ENCODE measurements at regions not wholly inside any gene's neighbourhood (a gene's known extent, or its start where the extent isn't known, plus 50 kb on each side); places are given as distances from the start of the nearest gene placed in this dataset.
A peak's percentile ranks its signal among the peaks of the same experiment; 100 is the strongest.

DNA sequence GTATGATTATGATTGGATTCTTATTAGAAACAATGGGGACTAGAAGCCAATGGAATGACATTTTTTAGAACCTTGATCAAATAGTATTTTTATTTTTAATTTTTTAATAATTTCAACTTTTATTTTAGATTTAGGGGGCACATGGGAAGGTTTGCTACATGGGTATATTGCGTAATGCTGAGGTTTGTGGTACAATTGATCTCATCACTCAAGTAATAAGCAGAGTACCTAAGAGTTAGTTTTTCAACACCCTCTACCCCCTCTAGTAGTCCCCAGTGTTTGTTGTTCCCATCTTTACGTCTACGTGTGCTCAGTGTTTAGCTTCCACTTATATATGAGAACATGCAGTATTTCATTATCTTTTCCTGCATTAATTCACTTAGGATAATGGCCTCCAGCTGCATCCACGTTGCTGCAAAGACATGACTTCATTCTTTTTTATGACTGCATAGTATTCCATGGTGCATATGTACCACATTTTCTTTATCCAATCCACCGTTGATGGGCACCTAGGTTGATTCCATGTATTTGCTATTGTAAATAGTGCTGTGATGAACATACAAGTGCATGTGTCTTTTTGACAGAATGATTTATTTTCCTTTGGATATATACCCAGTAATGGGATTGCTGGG, 281.1 kb upstream of the MAN1A1 start:
- TF ChIP-seq, protein P1, sequence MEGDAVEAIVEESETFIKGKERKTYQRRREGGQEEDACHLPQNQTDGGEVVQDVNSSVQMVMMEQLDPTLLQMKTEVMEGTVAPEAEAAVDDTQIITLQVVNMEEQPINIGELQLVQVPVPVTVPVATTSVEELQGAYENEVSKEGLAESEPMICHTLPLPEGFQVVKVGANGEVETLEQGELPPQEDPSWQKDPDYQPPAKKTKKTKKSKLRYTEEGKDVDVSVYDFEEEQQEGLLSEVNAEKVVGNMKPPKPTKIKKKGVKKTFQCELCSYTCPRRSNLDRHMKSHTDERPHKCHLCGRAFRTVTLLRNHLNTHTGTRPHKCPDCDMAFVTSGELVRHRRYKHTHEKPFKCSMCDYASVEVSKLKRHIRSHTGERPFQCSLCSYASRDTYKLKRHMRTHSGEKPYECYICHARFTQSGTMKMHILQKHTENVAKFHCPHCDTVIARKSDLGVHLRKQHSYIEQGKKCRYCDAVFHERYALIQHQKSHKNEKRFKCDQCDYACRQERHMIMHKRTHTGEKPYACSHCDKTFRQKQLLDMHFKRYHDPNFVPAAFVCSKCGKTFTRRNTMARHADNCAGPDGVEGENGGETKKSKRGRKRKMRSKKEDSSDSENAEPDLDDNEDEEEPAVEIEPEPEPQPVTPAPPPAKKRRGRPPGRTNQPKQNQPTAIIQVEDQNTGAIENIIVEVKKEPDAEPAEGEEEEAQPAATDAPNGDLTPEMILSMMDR (conservative IDR thresholded peaks at IDR 0.05; ENCODE audit: low read depth): no peak
- H3K27ac ChIP-seq: no peak overlapping the region
- POLR2A ChIA-PET (ENCODE audit: low non-redundant PET): no interaction called here
- DNase-seq (ENCODE audit: low spot score): no peak
- CTCF ChIA-PET: no interaction called here

DNA sequence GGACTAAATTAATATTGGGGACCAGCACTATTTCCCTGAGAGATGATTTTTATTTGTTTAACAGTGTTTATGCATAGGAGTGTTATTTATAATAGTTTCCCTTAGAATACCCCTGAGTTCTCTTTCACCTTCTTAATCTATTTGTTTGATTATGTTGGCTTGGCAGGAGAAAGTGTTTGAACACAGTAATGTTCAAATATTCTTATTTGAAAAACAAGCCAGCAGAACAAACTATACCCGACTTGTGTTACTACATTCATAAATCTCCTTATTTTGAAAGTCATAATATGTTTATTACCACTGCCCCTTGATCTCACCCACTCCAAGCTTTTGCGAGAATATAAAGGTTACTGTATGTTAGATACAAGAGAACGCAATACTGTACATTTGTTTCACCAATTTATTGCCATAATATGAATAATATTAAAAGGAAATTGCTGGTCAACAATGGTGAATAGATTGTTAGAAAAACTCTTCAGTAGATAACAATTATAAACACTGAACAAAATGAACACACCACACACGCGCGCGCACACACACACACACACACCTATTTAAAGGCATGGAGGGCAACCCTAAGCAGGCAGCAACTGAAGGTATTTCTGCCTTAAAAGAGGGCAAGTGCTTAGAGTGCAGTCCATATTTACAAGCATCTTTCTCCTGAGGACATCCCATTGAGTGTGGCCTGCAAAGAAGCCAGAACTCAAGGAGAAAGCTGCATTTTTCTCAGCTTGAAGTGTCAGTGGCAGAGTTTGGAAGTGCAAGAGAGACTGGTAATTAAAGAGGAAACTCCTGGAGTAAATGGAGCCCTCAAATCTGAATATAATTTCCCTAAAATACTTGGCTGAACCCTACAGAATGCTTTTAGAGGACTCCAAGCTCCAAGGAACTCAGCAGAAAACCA, 279.4 kb upstream of the MAN1A1 start:
- ChIA-PET POLR2A (ENCODE audit: low non-redundant PET) (no interaction called here), CTCF (interaction anchor here (0.5 to 1.1 kb wide), 4 partner anchors 47 to 522 kb away, joined by 3 to 4 read pairs (median 3); no protein-coding TSS in a partner anchor)
- no peak overlapping the region for H3K27ac ChIP-seq
- DNase-seq (ENCODE audit: low spot score): no peak
- TF ChIP-seq, protein P1 (conservative IDR thresholded peaks at IDR 0.05; ENCODE audit: low read depth): no peak

GRCh38 chr6:119627908-119628669, 278.5 kb upstream of the MAN1A1 start:
- DNase-seq (ENCODE audit: low spot score): peak; percentile 50
- TF ChIP-seq, protein P1 (conservative IDR thresholded peaks at IDR 0.05; ENCODE audit: low read depth): no peak; the same call in 1 of the 2 replicates
- POLR2A ChIA-PET (ENCODE audit: low non-redundant PET): no interaction called here
- CTCF ChIA-PET: interaction anchor here (0.6 to 0.7 kb wide), 2 partner anchors 292 to 521 kb away, joined by 3 read pairs; no protein-coding TSS in a partner anchor
- H3K27ac ChIP-seq: no peak overlapping the region

DNA sequence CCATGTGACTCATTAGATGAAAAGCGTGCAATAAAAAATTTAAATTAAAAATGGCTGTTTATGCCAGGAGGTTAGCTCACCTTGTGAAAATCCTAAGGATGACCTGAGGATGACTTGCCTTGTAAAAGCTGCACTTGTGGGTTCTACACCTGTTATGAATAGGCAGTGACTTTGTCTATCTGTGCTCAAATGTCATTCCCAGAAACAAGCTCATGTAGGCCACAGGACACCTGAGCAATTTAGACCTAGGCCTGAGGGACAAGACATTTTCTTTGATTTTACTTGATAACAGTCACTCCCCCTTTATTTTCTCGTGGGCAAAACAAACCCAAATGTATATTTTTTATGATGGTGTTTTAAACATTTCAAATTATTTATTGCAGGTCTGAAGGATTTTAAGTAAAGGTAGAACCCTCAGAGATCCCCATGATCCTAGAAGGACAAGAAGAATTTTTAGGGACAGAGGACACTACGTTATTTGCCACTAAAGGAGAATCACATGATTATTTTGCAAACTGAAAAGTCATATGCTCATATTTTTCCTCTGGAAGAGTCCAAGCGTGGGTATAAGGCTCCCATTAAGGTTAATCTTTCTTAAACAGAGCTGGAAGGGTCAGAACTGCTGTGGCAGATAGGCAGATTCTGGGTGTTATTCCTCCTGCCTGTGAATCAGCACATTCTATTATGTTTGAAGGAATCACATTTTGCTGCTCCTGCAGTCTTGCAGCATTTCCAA, 277.5 kb upstream of the MAN1A1 start:
- CTCF ChIA-PET: no interaction called here
- DNase-seq (ENCODE audit: low spot score): no peak
- no peak overlapping the region for H3K27ac ChIP-seq
- TF ChIP-seq, protein P1 (conservative IDR thresholded peaks at IDR 0.05; ENCODE audit: low read depth): no peak
- POLR2A ChIA-PET (ENCODE audit: low non-redundant PET): no interaction called here

DNA sequence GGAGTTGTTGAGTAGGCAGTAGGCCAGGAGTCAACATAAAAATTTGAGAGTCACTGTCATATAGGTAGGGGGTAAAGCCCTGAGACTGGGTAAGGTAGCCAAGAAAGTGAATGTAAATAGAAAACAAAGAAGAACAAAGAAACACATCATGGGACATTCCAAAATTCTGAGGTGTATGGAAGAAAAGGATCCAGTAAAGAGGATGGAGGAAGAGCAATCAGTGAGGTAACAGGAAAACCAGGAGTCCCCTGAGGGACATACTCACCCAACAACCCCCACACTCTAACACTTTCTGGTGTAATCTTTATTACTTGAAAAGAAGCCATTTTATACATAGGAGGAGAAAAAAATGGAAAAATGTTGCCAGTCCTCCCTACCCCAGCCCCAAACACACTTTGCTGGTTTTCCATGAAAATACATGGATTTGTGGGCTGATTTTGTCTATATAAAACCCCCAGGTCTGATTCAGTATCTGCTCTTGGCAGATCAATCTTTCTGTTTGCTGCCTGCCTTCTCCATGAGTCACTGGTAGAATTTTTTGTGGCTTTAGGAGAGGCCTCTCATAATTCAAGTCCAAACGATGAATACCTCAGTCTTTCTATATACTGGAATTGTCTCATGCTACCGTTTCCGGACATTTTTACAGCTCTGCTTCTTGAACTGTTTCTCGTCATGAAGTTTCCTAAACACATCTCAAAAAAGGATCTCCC, 271.4 kb upstream of the MAN1A1 start:
- ChIA-PET CTCF (no interaction called here), POLR2A (ENCODE audit: low non-redundant PET) (no interaction called here)
- H3K27ac ChIP-seq: peak overlapping the region; percentile 83
- TF ChIP-seq, protein P1 (conservative IDR thresholded peaks at IDR 0.05; ENCODE audit: low read depth): no peak
- peak; percentile 60 for DNase-seq (ENCODE audit: low spot score)
